Stomach (tissue), 8 donors: ENCODE measurements at regions not wholly inside any gene's neighbourhood (a gene's known extent, or its start where the extent isn't known, plus 50 kb on each side); places are given as distances from the start of the nearest gene placed in this dataset.

Experiments
- DNase-seq, 2 donors: peaks; one replicate each; pipeline versions ENCODE4 v3.0.0 to v3.0.0-alpha.2; 2013 to 2019
- H3K27ac ChIP-seq, 5 donors: fragments of 200-600 bp in 4 of 5; sonication (generic) in 4 of 5; one replicate each; pipeline ENCODE4 v1.5.1; 2013 to 2019; ENCODE audit warnings: mild to moderate bottlenecking in 1 of 5, moderate library complexity in 1 of 5
- H3K27me3 ChIP-seq, 3 donors: fragments of 200-600 bp; sonication (generic); one replicate each; pipeline ENCODE4 v1.5.1; 2017 to 2019; ENCODE audit warnings: mixed run types in 1 of 3
- H3K36me3 ChIP-seq, 4 donors: fragments of 200-600 bp; sonication (generic); 1 replicate in 3 of 4; 2 replicates in 1 of 4; pipeline ENCODE4 v1.5.1; 2016 to 2019
- H3K4me1 ChIP-seq, 4 donors: fragments of 200-600 bp; sonication (generic); one replicate each; pipeline ENCODE4 v1.5.1; 2016 to 2019
- H3K4me3 ChIP-seq, 4 donors: fragments of 200-600 bp; sonication (generic) in 3 of 4; one replicate each; pipeline ENCODE4 v1.5.1; 2016 to 2019; ENCODE audit warnings: mild to moderate bottlenecking in 1 of 4
- H3K9me3 ChIP-seq, 4 donors: fragments of 200-600 bp; sonication (generic); one replicate each; pipeline ENCODE4 v1.5.1; 2016 to 2019
- EP300 ChIP-seq: sonication (generic); formaldehyde crosslinking; IDR thresholded peaks from one replicate; pipeline ENCODE4 v1.6.1; 2017; ENCODE audit warnings: antibody characterized with exemption
- POLR2A ChIP-seq, 4 donors: fragments of 450-650 bp; IDR thresholded peaks; one replicate each; pipeline ENCODE4 v1.6.1; 2016; ENCODE audit warnings: antibody characterized with exemption in 4 of 4, control low read depth in 2 of 4, mild to moderate bottlenecking in 1 of 4, moderate library complexity in 1 of 4
- POLR2AphosphoS5 ChIP-seq, 3 donors: sonication (generic); formaldehyde crosslinking; IDR thresholded peaks; one replicate each; pipeline ENCODE4 v1.6.1; 2016; ENCODE audit warnings: antibody characterized with exemption in 3 of 3
- WGBS, 5 donors: extraction: QIAGEN DNeasy Blood & Tissue Kit in 3 of 5; methylation state at CpG; one replicate each; pipeline versions ENCODE4 v1.1.5 to v1.1.7; 2013 to 2018; 5-methylcytosine and 5-hydroxymethylcytosine counted together
- intact Hi-C: fragments of 100-400 bp; cut with DNase I; formaldehyde crosslinking; loops from one replicate; pipeline ENCODE4 v1.15.1; 2023; ENCODE audit warnings: low total_unique reads
- TF ChIP-seq, protein P1 (sequence below), 7 experiments: fragments of 450-650 bp in 4 of 7; fragments of 200-600 bp in 3 of 7; sonication (generic) in 3 of 7; IDR thresholded peaks; one replicate each; pipeline ENCODE4 v1.5.1; 2016 to 2019; ENCODE audit warnings: antibody characterized with exemption in 7 of 7, control low read depth in 2 of 7, mild to moderate bottlenecking in 1 of 7
- donor health status: healthy with polysubstance abuse.
- donor health status: Bipolar disorder and iron deficiency.
- donor health status: healthy.

DNA sequence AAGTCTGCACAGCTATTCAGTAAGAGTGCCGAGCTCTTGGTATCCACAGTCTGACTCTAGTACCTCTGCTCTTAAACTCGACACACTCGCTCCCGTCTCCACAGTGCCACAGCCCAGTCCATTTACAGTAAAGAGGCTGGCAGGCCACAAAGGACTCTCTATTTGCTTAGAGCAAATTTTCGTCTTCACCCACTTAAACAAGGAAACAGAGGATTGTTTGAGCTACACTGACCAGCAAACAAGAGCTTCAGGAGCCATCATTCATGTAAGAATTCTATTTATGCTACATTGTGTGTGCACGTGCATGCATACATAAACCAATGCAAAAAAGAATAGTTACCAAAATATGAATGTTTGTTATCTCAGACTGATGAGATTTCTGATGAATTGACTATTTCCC lies 290.2 kb downstream of the USP46 start:
- no peaks in the 10 kb centered on the region for H3K9me3 ChIP-seq
- H3K36me3 ChIP-seq, result no peaks in the 10 kb centered on the region
- H3K27me3 ChIP-seq, result no peaks in the 10 kb centered on the region
- intact Hi-C loops, result no loop called here
- no peak for DNase-seq
- no peaks in the 10 kb centered on the region for H3K4me1 ChIP-seq
- no peak overlapping the region for H3K27ac ChIP-seq
- no peak overlapping the region for H3K4me3 ChIP-seq
- 33 to 62% (median 49%) methylated on average over 6 of the region's 6 CpGs for WGBS, 5 donors
- TF ChIP-seq POLR2A (IDR thresholded peaks at IDR 0.05) (no peak), POLR2AphosphoS5 (IDR thresholded peaks at IDR 0.05) (no peak), EP300 (no peak)
- TF ChIP-seq, protein P1, sequence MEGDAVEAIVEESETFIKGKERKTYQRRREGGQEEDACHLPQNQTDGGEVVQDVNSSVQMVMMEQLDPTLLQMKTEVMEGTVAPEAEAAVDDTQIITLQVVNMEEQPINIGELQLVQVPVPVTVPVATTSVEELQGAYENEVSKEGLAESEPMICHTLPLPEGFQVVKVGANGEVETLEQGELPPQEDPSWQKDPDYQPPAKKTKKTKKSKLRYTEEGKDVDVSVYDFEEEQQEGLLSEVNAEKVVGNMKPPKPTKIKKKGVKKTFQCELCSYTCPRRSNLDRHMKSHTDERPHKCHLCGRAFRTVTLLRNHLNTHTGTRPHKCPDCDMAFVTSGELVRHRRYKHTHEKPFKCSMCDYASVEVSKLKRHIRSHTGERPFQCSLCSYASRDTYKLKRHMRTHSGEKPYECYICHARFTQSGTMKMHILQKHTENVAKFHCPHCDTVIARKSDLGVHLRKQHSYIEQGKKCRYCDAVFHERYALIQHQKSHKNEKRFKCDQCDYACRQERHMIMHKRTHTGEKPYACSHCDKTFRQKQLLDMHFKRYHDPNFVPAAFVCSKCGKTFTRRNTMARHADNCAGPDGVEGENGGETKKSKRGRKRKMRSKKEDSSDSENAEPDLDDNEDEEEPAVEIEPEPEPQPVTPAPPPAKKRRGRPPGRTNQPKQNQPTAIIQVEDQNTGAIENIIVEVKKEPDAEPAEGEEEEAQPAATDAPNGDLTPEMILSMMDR (IDR thresholded peaks at IDR 0.05), result no peak

DNA sequence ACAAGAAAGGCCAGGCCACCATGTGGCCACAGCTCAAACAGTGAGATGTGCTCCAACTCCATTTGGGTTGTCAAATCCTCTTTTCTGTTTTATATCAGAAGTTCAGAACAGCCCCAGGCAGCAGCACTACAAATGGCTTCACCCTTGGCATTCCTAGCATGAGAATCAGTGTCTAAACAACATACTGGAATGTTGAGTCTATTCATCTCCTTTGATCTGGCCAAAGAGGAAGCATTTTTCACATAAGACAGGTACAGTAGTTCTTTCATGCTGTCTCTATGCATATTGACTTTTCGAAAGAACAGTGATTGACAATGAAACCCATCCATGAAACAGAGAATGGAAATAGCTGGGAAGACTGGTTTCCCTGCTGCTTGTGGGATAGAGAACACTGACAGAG lies 289.5 kb downstream of the USP46 start:
- DNase-seq, result no peak
- WGBS, 5 donors, result 85 to 95% (median 92%) methylated on average over 1 of the region's 1 CpG
- intact Hi-C loops, result no loop called here

DNA sequence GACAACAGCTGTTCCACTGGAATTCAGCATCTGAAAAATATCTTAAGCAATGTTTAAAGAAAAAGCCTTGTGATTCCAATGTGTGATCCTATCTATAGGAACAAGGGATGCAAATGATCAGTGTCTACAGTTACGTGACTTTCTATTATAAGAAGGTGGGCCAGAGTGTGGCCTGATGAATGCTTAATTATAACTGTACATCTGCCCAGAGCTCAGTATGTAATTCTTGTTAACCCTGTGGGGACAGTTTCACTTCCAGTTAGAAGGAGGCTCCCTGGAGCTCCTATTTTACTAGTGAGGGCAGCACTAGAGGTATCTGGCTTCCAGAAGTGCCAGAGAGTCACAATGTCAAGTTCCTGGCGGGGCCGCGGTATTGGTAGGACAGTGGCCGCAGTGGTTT lies 288.5 kb downstream of the USP46 start:
- intact Hi-C loops, result no loop called here
- Histone ChIP-seq H3K27me3 (no peaks in the 10 kb centered on the region), H3K4me3 (no peak overlapping the region), H3K27ac (no peak overlapping the region), H3K36me3 (no peaks in the 10 kb centered on the region), H3K9me3 (no peaks in the 10 kb centered on the region), H3K4me1 (no peaks in the 10 kb centered on the region)
- TF ChIP-seq, protein P1 (IDR thresholded peaks at IDR 0.05), result no peak
- no peak for TF ChIP-seq POLR2A (IDR thresholded peaks at IDR 0.05)
- no peak for TF ChIP-seq EP300
- TF ChIP-seq POLR2AphosphoS5 (IDR thresholded peaks at IDR 0.05), result no peak
- DNase-seq, result no peak
- WGBS, 5 donors, result 94 to 99% (median 98%) methylated on average over 5 of the region's 5 CpGs

More for the DNA sequence above, 289.5 kb downstream of the USP46 start:
- no peak for TF ChIP-seq POLR2AphosphoS5 (IDR thresholded peaks at IDR 0.05)
- TF ChIP-seq, protein P1 (IDR thresholded peaks at IDR 0.05), result no peak
- no peak for TF ChIP-seq EP300
- no peak for TF ChIP-seq POLR2A (IDR thresholded peaks at IDR 0.05)
- H3K36me3 ChIP-seq, result no peaks in the 10 kb centered on the region
- no peaks in the 10 kb centered on the region for H3K4me1 ChIP-seq
- no peak overlapping the region for H3K27ac ChIP-seq
- no peaks in the 10 kb centered on the region for H3K27me3 ChIP-seq
- no peak overlapping the region for H3K4me3 ChIP-seq
- no peaks in the 10 kb centered on the region for H3K9me3 ChIP-seq

DNA sequence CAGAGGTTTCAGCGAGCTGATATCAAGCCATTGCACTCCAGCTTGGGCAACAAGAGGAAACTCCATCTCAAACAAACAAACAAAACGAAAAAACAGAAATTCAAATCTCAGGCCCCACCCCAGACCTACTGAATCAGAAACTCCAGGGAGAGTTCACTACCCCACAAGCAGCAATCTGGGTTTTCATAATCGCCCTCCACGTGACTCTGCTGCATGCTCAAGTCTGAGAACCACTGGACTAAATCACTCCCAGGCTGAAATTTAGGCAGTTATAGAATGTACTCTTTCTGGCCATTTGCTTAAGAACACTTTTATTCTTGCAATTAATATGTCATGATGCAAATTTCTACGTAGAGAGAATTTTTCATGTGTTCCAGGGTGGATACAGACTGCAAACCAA lies 287.3 kb downstream of the USP46 start:
- no peak for DNase-seq
- no peak overlapping the region for H3K4me3 ChIP-seq
- intact Hi-C loops, result no loop called here
- TF ChIP-seq EP300 (no peak), POLR2AphosphoS5 (IDR thresholded peaks at IDR 0.05) (no peak), POLR2A (IDR thresholded peaks at IDR 0.05) (no peak)
- TF ChIP-seq, protein P1 (IDR thresholded peaks at IDR 0.05), result no peak
- H3K9me3 ChIP-seq, result no peaks in the 10 kb centered on the region
- no peaks in the 10 kb centered on the region for H3K27me3 ChIP-seq
- no peaks in the 10 kb centered on the region for H3K36me3 ChIP-seq
- no peaks in the 10 kb centered on the region for H3K4me1 ChIP-seq
- 70 to 88% (median 81%) methylated on average over 5 of the region's 5 CpGs for WGBS, 5 donors
- no peak overlapping the region for H3K27ac ChIP-seq
